SK-N-SH treated with all-trans-retinoic acid at 6 μM for 48 hours (cell line): ENCODE measurements at regions not wholly inside any gene's neighbourhood (a gene's known extent, or its start where the extent isn't known, plus 50 kb on each side); places are given as distances from the start of the nearest gene placed in this dataset.

Experiments
- ATAC-seq: fragments of 200-7000 bp; cut with Tn5 transposase; 3 replicates; pipeline ENCODE4 v1.9.1; 2020; ENCODE audit warnings: mild to moderate bottlenecking, moderate library complexity
- ARNTL ChIP-seq: fragments of 450-650 bp; formaldehyde crosslinking; IDR thresholded peaks from 2 replicates; pipeline ENCODE4 v1.5.0; 2020; ENCODE audit warnings: low read depth, mild to moderate bottlenecking, moderate library complexity, borderline replicate concordance
- BACH2 ChIP-seq: fragments of 250-450 bp; sonication (Bioruptor Pico); IDR thresholded peaks from 2 replicates; pipeline ENCODE4 v1.9.0; 2021; ENCODE audit warnings: mild to moderate bottlenecking, borderline replicate concordance
- CREB5 ChIP-seq: fragments of 250-450 bp; sonication (Bioruptor Pico); IDR thresholded peaks from 2 replicates; pipeline ENCODE4 v1.5.1; 2020; ENCODE audit warnings: low read depth, mild to moderate bottlenecking, moderate library complexity
- CSDC2 ChIP-seq: fragments of 250-450 bp; sonication (Bioruptor Pico); IDR thresholded peaks from 2 replicates; pipeline ENCODE4 v1.5.0; 2020; ENCODE audit warnings: mild to moderate bottlenecking, moderate library complexity
- ESRRG ChIP-seq: fragments of 250-450 bp; sonication (Bioruptor Pico); IDR thresholded peaks from 2 replicates; pipeline ENCODE4 v1.6.1; 2021; ENCODE audit warnings: mild to moderate bottlenecking
- GLIS3 ChIP-seq: fragments of 250-450 bp; sonication (Bioruptor Pico); IDR thresholded peaks from 2 replicates; pipeline ENCODE4 v1.5.0; 2020; ENCODE audit warnings: mild to moderate bottlenecking, moderate library complexity
- ISL1 ChIP-seq: fragments of 250-450 bp; sonication (Bioruptor Pico); IDR thresholded peaks from 2 replicates; pipeline ENCODE4 v2.1.2; 2022; ENCODE audit warnings: mild to moderate bottlenecking, moderate library complexity
- OSR1 ChIP-seq: fragments of 250-450 bp; sonication (Bioruptor Pico); IDR thresholded peaks from 2 replicates; pipeline ENCODE4 v1.8.0; 2022; ENCODE audit warnings: moderate library complexity, mild to moderate bottlenecking, inconsistent platforms
- POU6F1 ChIP-seq: fragments of 250-450 bp; sonication (Bioruptor Pico); IDR thresholded peaks from 2 replicates; pipeline ENCODE4 v1.8.0; 2021; ENCODE audit warnings: low read depth, mild to moderate bottlenecking, moderate library complexity, borderline replicate concordance
- PPARA ChIP-seq: fragments of 250-450 bp; sonication (Bioruptor Pico); IDR thresholded peaks from 2 replicates; pipeline ENCODE4 v1.5.0; 2020; ENCODE audit warnings: mild to moderate bottlenecking, borderline replicate concordance
- RARB ChIP-seq: fragments of 250-450 bp; sonication (Bioruptor Pico); IDR thresholded peaks from 2 replicates; pipeline ENCODE4 v1.8.0; 2021; ENCODE audit warnings: mild to moderate bottlenecking, moderate library complexity
- SNAI2 ChIP-seq: fragments of 250-450 bp; sonication (Bioruptor Pico); IDR thresholded peaks from 2 replicates; pipeline ENCODE4 v1.5.0; 2020; ENCODE audit warnings: mild to moderate bottlenecking, moderate library complexity
- ZC3H10 ChIP-seq: fragments of 250-450 bp; sonication (Bioruptor Pico); IDR thresholded peaks from 2 replicates; pipeline ENCODE4 v1.5.1; 2021; ENCODE audit warnings: mild to moderate bottlenecking, moderate library complexity
- ZFP3 ChIP-seq: fragments of 250-450 bp; sonication (Bioruptor Pico); IDR thresholded peaks from 2 replicates; pipeline ENCODE4 v1.5.0; 2020; ENCODE audit warnings: mild to moderate bottlenecking, moderate library complexity
- ZFP30 ChIP-seq: fragments of 450-650 bp; formaldehyde crosslinking; IDR thresholded peaks from 2 replicates; pipeline ENCODE4 v1.5.0; 2022; ENCODE audit warnings: mild to moderate bottlenecking, moderate library complexity
- ZNF565 ChIP-seq: fragments of 450-650 bp; formaldehyde crosslinking; conservative IDR thresholded peaks from 2 replicates; pipeline ENCODE4 v1.5.0; 2020; ENCODE audit warnings: low read depth, mild to moderate bottlenecking, moderate library complexity
- ZNF70 ChIP-seq: fragments of 450-650 bp; formaldehyde crosslinking; IDR thresholded peaks from 2 replicates; pipeline ENCODE4 v1.5.0; 2020; ENCODE audit warnings: mild to moderate bottlenecking, moderate library complexity
- TF ChIP-seq, protein P1 (sequence below): fragments of 250-450 bp; sonication (Bioruptor Pico); IDR thresholded peaks from 2 replicates; pipeline ENCODE4 v1.5.1; 2021; ENCODE audit warnings: mild to moderate bottlenecking, moderate library complexity
- TF ChIP-seq, protein P2 (sequence below): fragments of 250-450 bp; sonication (Bioruptor Pico); IDR thresholded peaks from 2 replicates; pipeline ENCODE4 v1.8.0; 2020; ENCODE audit warnings: mild to moderate bottlenecking, moderate library complexity, borderline replicate concordance
- TF ChIP-seq, protein P3 (sequence below): fragments of 250-450 bp; sonication (Bioruptor Pico); IDR thresholded peaks from 2 replicates; pipeline ENCODE4 v1.5.0; 2020; ENCODE audit warnings: mild to moderate bottlenecking, moderate library complexity

DNA sequence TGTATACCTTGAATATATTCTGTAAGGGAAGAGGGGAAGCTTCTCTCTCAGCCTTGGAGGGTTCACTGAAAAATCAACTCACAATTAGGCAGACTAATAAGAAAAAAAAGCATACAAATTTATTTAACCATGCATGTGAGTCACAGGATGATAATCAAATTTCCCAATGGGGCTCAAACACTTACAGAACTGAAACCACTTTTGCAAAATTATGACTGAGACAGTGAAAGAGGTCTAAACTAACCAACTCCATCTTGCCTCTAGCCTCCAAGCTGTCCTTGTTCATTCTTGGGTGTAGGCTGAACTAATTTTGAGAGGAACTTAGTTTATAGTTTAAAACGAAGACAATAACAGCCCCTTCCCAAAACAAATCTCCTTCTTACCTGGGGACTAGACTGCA is 618.3 kb upstream of the AUTS2 start (continued):
- no peak for TF ChIP-seq POU6F1 (CRISPR knock-in tag)

GRCh38 chr7:68980432-68980831 is 617.8 kb upstream of the AUTS2 start:
- ATAC-seq = peak; percentile 58

DNA sequence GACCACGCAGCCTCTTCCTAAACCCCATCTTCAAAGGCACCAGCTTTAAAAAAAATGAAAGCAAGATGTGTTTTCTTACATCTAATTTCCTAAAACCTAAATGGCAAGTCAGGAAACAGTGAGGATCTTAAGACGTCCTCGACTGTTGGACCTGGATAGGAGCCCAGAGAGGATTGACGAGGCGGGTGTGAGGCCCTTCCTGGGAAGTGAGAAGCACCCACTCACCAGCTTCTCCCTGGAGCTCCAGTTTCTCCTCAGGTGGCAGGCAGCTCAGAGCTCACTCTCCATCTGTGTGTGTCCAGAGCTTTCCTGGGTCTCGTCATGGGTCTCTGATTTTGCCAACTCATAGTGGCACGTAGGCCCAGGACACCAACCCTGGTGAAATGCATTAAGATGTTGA is 614.0 kb upstream of the AUTS2 start:
- no peak for TF ChIP-seq ZNF70 (CRISPR knock-in tag)
- TF ChIP-seq ESRRG (CRISPR knock-in tag) = no peak
- TF ChIP-seq GLIS3 (CRISPR knock-in tag) = no peak
- TF ChIP-seq, protein P1, sequence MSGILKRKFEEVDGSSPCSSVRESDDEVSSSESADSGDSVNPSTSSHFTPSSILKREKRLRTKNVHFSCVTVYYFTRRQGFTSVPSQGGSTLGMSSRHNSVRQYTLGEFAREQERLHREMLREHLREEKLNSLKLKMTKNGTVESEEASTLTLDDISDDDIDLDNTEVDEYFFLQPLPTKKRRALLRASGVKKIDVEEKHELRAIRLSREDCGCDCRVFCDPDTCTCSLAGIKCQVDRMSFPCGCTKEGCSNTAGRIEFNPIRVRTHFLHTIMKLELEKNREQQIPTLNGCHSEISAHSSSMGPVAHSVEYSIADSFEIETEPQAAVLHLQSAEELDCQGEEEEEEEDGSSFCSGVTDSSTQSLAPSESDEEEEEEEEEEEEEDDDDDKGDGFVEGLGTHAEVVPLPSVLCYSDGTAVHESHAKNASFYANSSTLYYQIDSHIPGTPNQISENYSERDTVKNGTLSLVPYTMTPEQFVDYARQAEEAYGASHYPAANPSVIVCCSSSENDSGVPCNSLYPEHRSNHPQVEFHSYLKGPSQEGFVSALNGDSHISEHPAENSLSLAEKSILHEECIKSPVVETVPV (CRISPR knock-in tag) = no peak
- TF ChIP-seq, protein P2, sequence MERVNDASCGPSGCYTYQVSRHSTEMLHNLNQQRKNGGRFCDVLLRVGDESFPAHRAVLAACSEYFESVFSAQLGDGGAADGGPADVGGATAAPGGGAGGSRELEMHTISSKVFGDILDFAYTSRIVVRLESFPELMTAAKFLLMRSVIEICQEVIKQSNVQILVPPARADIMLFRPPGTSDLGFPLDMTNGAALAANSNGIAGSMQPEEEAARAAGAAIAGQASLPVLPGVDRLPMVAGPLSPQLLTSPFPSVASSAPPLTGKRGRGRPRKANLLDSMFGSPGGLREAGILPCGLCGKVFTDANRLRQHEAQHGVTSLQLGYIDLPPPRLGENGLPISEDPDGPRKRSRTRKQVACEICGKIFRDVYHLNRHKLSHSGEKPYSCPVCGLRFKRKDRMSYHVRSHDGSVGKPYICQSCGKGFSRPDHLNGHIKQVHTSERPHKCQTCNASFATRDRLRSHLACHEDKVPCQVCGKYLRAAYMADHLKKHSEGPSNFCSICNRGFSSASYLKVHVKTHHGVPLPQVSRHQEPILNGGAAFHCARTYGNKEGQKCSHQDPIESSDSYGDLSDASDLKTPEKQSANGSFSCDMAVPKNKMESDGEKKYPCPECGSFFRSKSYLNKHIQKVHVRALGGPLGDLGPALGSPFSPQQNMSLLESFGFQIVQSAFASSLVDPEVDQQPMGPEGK (CRISPR knock-in tag) = no peak
- TF ChIP-seq BACH2 = no peak
- no peak for TF ChIP-seq ARNTL
- no peak for TF ChIP-seq ZNF565 (CRISPR knock-in tag)
- no peak for TF ChIP-seq ZC3H10 (CRISPR knock-in tag)
- TF ChIP-seq RARB = no peak
- no peak for TF ChIP-seq CREB5 (CRISPR knock-in tag)
- TF ChIP-seq ZFP3 (CRISPR knock-in tag) = no peak
- TF ChIP-seq ZFP30 (CRISPR knock-in tag) = no peak
- no peak for TF ChIP-seq CSDC2
- ATAC-seq = no peak

More at GRCh38 chr7:68980432-68980831, 617.8 kb upstream of the AUTS2 start:
- TF ChIP-seq, protein P2 (CRISPR knock-in tag) = peak; percentile 71; the same call in 1 of the 2 replicates

- ATAC-seq = no peak
- no peak for TF ChIP-seq ZNF565 (CRISPR knock-in tag)
- no peak for TF ChIP-seq SNAI2 (CRISPR knock-in tag)
- no peak for TF ChIP-seq GLIS3 (CRISPR knock-in tag)
- TF ChIP-seq POU6F1 (CRISPR knock-in tag) = no peak
- TF ChIP-seq PPARA (CRISPR knock-in tag) = no peak
- TF ChIP-seq ARNTL = no peak
- TF ChIP-seq ISL1 (CRISPR knock-in tag) = no peak
- TF ChIP-seq BACH2 = no peak
- no peak for TF ChIP-seq ZNF70 (CRISPR knock-in tag)
- no peak for TF ChIP-seq OSR1 (CRISPR knock-in tag)
- TF ChIP-seq, protein P3, sequence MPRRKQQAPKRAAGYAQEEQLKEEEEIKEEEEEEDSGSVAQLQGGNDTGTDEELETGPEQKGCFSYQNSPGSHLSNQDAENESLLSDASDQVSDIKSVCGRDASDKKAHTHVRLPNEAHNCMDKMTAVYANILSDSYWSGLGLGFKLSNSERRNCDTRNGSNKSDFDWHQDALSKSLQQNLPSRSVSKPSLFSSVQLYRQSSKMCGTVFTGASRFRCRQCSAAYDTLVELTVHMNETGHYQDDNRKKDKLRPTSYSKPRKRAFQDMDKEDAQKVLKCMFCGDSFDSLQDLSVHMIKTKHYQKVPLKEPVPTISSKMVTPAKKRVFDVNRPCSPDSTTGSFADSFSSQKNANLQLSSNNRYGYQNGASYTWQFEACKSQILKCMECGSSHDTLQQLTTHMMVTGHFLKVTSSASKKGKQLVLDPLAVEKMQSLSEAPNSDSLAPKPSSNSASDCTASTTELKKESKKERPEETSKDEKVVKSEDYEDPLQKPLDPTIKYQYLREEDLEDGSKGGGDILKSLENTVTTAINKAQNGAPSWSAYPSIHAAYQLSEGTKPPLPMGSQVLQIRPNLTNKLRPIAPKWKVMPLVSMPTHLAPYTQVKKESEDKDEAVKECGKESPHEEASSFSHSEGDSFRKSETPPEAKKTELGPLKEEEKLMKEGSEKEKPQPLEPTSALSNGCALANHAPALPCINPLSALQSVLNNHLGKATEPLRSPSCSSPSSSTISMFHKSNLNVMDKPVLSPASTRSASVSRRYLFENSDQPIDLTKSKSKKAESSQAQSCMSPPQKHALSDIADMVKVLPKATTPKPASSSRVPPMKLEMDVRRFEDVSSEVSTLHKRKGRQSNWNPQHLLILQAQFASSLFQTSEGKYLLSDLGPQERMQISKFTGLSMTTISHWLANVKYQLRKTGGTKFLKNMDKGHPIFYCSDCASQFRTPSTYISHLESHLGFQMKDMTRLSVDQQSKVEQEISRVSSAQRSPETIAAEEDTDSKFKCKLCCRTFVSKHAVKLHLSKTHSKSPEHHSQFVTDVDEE (CRISPR knock-in tag) = no peak
- TF ChIP-seq ZFP3 (CRISPR knock-in tag) = no peak
- TF ChIP-seq, protein P2 (CRISPR knock-in tag) = no peak
- no peak for TF ChIP-seq ESRRG (CRISPR knock-in tag)
These were observed 603.4 kb upstream of the AUTS2 start for GRCh38 chr7:68994841-68995240.
